GM18502 (cell line): ENCODE measurements at regions not wholly inside any gene's neighbourhood (a gene's known extent, or its start where the extent isn't known, plus 50 kb on each side); places are given as distances from the start of the nearest gene placed in this dataset.
"Not testable (repeated sequence)": the region's sequence is repeated elsewhere in the genome, so short reads cannot be mapped to it uniquely, and the experiment has no call there.

ENCODE experiments used
- ATAC-seq: cut with Tn5 transposase; IDR thresholded peaks from one replicate; pipeline ENCODE4 v1.9.1; 2021; ENCODE audit warnings: mild to moderate bottlenecking; ENCODE audit not compliant: unreplicated experiment, poor library complexity

DNA sequence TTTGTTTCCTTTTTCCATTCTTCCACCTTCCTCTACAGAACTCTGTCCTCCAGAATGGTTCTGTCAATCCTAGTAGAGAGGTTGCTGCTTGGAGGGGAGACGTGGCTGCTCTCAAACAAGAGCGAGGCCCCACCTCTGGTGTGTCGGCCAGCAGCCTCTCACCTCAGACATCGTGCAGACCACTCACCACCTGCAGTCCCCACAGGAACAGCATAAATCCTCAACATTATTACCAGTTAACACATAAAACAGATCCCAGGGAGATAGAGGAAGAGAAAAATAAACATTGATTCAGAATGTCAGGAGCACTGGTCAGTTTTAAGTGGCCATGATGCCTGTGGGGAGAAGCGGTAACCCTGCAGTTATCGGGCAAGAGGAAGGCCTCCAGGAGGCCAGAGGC is 485.9 kb upstream of the DPP6 start:
- ATAC-seq, result no peak

DNA sequence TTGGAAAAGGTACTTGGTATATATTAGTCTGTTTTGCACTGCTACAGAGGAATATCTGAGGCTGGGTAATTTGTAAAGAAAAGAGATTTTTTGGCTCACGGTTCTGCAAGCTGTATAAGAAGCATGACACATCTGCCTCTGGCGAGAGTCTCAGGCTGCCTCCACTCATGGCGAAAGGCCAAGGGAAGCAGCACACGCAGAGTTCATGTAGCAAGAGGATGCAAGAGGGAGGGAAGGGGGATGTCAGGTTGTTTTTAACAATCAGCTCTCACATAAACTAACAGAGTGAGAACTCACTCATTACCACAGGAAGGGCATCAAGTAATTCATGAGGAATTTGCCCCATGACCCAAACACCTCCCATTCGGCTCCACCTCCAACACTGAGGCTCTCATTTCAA is 484.8 kb upstream of the DPP6 start:
- ATAC-seq, result no peak

DNA sequence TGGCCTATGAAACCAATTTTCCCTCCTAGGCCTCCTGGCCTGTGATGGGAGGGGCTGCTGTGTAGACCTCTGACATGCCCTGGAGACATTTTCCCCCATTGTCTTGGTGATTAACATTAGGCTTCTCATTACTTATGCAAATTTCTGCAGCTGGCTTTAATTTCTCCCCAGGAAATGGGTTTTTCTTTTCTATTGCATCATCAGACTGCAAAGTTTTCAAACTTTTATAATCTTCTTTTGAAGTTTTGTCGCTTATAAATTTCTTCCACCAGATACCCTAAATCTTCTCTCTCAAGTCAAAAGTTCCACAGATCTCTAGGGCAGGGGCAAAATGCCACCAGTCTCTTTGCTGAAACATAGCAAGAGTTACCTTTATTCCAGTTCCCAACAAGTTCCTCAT is 482.7 kb upstream of the DPP6 start:
- not testable (repeated sequence) for ATAC-seq

DNA sequence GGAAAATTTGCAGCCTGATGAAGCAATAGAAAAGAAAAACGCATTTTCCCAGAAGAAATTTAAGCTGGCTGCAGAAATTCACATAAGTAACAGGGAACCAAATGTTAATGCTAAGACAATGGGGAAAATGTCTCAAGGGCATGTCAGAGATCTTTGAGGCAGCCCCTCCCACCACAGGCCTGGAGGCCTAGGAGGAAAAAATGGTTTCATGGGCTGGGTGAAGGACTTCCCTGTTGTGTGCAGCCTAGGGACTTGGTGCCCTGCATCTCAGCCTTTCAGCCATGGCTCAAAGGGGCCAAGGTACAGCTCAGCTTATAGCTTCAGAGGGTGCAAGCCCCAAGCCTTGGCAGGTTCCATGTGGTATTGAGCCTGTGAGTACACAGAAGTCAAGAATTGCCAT is 476.1 kb upstream of the DPP6 start:
- ATAC-seq, result no peak

DNA sequence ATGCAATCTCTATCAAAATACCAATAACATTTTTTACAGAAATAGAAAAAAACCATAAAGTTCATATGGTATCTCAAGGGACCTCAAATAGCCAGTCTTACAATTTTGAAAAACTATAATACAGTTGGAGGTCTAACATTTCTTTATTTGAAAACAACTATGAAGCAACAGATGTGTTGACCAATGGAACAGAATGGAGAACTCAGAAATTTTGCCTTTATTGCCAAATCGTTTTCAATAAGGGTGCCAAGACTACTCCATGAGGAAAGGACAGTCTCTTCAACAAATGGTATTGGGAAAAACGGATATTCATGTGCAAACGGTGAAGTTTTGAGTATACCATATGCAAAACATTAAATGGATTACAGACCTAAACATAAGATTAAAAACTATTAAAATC is 470.8 kb upstream of the DPP6 start:
- ATAC-seq, result no peak

DNA sequence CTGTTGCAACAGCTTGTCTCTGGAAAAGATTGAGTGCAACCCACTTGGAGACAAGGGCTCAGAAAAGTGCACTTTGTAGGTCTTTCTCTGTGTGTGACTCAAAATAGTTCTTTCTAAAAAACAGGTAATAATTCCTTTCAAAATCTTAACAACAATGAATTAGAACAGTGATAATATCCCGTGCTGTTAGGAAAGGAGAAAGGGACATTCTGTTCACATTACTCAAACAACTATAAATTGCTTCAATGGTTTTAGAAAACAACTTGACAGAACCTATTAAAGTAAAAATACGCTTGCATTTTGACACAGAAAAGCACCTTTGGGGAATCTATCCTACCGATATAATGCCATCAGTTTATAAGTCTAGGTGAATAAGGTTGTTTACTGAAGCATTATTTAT is 468.1 kb upstream of the DPP6 start:
- ATAC-seq, result no peak

DNA sequence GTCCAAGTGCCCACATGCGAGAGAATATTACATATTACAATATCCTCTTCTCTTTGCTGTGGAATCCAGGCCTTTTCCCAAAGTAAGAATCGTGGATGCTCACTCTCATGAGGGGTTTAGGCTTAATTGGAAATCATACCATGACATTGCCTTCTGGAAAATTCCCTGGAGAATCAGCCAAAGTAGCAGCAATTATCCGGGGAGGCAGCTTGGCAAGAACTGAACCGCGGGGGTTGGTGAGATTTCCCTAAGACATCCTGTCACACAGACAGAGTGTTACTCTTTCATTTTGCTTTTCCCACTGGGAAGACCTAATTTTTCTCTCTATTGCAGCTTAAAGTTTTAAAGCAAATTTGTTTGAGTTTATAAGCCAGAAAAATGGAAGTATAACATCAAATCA is 463.6 kb upstream of the DPP6 start:
- ATAC-seq, result no peak

DNA sequence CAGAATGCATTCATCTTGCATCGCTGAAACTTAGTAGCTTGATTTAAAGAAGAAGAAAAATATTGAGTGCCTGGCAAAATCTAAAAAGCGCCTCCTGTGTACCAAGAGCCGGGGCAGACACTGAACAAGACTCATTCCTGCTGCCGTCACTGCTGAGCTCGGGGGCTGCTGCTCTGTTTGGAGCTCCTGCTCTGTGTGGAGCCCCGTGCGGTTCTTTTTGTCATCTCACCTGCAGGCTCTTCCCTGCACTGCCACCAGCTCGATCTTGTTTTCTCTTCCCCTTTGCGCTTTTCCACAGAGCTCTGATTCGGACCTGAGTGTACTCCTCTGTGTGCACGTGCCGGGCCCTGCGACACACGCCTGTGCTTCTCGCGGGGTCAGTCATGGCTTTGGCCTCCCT is 462.1 kb upstream of the DPP6 start:
- ATAC-seq, result no peak

DNA sequence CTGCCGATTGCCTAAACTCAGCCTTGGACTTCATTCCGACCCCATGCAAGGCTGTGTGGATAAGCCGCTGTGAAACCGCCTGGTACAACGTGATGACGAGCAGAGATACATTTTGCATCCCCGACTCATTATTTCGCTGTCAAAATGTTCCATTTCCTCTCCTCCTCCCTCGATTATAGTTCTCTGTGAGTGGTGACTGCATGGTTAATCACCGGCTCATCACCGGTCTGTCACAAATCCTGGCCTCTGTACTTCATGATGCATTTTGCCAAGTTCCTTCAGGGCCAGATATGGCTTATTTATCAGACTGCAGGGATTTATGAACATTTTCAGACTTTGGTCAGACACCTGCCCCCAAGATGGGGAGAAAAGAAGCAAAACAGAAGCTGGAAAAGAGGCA is 461.6 kb upstream of the DPP6 start:
- no peak for ATAC-seq

DNA sequence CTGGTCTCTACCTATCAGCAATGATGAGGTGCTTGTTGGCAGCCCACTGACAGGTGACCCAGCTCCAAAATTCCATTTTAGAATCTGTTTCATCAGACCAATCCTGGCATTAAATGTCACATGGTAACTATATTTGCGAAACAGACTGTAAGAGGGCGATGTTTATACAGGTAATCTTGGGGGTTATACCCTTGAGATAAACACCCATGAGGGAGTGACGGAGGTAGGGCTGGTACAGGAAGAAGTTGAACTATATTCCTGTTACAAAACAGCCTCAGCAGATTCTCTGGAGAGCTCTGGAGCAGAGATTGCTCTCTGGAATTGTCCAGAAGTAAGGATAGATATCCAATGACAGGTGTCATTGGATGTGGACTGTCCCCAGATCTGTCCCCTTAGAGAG is 444.8 kb upstream of the DPP6 start:
- ATAC-seq, result no peak

DNA sequence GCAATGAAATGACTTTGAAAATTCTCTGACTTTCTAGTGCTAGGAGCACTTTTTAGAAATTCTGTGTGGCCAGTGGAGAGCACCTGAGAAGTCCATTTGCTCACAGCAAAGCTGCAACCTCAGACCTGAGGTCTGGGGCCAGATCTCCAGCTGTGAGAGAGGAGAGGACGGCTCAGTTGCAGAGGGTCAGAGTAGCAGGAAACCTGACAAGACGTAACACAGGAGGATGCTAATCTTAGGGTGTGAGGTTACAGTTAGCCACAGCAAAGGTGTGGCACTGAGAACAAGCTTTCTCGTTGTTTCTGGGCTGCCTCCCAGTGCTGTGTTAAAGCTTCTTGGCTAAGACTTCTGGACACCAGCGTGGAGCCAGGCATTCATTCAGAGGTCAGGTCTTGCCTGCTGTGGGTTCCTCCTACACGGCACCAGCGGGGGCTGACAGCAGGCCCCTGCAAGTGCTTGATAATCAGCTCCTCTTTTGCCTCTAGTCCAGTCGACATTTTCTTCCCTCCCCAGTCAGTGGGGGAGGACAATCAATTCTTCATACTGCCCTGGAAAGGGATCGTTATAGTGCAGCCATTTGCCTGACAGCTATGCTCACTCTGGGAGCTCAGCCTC is 435.4 kb upstream of the DPP6 start:
- ATAC-seq, result no peak

DNA sequence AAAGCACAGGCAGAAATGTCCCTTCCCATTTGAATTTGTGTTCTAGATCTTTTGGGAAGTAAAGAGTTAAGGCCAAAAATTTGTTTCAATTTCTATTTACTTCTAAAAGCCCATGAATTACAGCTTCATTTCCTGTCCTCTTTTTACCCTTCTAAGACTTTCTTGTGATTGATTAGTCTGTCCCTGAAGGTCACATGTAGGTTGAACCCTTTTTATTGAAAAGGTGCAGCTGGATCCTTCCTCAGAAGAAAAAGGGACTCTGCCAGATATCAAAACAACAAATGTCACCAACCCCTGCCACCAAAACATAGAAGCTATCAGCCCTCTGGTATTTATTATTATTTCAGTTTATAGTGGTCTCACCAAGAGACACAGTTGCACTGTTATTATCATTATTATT is 424.9 kb upstream of the DPP6 start:
- no peak for ATAC-seq

DNA sequence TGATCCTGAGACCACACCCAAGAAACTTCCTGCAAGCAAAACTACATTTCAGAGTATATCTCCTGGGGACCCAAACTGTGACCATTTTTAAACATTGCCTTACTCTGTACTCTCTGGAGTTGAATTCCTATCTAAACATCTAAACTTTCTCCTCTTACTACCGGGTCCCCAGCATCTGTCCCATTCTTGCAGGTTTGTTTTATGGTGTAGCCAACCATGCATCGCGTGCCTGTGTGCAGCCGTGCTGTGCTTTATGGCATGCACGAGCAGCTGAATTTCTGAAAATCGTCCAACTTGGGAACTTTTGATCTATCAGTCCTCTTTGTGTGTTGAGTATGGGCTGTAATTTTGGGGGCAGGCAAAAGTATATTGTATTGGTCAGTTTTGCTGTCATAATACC is 423.8 kb upstream of the DPP6 start:
- no peak for ATAC-seq

DNA sequence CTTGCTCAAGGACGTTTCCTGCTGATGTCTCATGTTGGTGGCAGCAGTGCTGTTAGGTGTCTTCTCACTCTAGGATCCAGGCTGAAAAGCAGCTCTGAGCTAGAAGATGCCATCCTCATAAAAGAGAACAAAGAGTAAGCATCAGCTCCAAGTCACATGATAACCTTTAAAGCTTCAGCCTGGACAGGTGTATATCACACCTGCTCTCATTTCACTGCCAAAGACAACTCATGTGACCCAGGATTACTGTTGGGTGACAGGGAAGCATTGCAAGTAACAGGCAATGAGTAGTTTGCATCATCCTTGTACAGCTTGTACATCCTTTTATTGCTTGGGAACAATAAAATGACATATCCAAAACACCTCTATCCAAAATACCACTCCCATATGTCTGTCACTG is 423.4 kb upstream of the DPP6 start:
- no peak for ATAC-seq

DNA sequence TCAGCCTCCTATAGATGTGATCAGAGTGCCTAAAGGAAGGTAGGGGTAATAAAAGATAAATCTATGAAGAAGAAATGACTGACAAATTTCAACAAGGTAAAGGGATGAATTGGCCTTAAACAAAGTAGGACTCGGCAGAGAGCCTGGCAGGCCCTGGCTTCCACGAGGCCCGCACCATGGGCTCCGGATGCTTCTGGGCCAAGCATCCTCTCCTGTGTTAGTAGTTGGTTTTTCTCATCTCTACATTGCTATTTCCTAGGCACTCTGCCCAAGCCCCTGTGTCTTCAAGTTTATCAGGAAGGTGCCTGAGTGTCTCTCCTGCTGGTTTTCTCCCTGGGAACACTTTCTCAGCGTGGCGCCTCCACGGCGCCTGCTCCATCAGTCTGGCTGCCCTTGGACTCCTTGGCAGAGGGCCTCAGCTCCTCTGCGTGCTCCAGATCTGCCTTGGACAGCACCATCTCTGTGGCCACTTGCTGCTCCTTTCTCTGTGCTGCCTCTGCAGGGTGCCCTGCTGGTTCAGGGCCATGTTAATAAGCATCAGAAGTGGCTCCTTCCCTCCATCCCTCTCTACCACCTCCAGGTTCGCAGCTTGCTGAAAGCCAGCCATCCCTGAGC is 413.3 kb upstream of the DPP6 start:
- ATAC-seq, result no peak

DNA sequence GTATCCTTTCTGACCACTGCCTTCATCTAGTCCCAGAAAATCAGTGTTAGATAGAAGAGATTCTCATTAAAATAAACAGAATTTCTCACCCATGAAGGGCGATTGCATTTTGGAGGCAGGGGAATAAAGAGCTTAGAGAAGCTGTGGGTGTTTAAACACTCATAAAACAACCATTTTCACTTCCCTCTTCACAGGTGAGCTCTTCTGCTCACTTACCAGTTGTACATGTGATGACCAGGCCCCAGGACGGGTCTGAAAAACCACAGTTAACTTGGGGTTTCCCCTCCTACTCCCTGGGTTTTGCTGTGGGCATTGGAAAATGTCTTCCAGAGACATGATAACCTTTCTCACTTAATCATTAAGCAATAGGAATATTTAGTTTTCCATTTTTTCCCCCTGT is 411.6 kb upstream of the DPP6 start:
- no peak for ATAC-seq

DNA sequence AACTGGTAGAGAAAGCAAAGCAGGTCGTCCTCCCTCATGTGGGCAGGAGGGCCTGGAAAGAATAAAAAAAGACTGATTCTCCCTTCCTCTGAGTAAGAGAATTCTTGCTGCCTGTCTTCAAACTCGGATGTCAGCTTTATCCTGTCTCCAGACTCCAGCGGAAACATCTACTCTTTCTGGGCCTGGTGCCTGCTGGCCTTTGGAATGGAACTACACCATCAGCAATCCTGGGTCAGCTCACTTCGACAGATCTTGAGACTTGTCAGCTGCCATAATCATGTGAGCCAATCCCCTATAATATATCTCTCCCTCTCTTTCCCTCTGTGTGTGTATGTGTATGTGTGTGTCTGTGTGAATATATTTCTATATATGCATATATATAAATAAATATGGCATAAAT is 411.0 kb upstream of the DPP6 start:
- ATAC-seq, result no peak

DNA sequence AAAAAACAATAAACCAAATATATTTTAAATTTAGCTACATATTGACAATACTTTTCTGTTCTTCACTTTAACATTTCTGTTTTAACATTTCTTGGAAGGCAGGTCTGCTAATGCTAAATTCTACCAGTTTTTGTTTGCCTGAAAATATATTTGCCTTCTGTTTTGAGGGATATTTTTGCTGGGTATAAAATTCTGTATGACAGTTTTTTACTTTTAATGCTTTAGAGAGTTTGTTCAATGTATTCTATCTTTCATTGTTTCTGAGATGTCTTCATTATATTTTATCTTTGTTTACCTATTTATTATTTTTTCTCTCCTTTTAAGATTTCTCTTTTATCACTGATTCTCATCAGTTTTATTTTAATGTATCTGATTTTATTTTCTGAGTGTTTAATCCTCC is 409.2 kb upstream of the DPP6 start:
- ATAC-seq, result no peak

DNA sequence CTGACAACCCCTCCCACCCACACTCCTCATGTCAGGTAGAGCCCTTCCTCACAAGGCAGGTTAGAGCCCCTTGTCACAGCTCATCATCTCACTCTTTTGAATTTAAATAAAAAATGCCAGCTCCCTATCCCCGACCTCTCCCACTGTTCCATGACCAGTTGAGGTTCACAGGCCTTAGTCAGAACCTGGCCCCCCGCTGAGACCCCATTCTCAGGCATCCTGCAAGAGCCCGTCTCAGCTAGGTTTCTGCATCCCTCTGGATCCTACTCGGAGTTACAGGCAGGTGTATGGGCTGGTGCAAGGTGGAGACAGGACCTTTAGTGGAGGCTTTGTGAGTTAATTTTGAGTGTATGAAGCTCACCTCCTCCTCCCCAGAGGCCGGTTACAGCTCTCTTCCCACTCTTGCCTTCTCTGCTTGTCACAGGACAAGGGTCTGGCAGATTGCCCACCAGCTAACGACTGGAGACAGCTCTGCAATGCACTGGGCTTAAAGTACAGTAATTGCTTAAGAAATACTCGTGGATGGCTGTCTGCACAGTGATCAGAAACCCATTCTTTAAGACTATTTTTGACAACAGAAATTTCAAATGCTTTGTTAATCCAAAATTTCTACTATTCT is 394.9 kb upstream of the DPP6 start:
- no peak for ATAC-seq

DNA sequence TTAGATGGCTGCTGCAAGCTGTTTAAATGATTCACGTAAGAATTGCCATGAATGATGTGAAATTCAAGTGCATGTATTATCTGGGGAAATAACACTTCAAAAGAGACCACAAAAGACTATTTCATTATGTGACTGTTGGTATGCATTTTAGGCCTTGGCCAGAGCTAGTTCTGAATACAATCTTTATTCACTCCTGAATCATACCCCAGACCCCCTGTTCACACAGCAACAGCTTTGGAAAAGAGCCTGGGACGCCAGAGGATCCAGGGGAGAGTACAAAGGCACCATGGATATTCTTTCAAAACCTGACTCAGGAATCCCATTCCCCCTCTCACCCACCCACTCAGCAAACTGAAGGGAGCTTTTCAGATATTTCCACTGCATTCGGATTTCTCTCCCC is 377.1 kb upstream of the DPP6 start:
- ATAC-seq, result no peak

DNA sequence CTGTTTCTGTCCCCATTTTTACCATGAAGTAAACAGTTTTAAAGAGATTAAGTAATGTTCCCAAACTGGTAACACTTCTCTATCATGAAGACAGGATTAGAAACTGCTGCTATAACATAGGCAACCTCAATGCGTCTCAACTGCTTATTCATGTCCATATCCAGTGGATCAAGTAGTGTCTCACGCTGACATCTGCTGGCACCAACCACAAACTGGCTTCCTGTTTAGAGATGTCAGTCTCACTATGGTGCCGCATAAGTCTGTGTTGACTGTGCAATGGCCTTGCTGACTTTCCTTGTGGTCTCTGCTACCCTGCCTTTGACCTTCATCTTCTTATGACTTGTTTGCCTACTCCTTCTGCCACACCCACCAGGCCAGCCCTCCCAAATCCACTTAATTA is 369.6 kb upstream of the DPP6 start:
- ATAC-seq, result no peak

DNA sequence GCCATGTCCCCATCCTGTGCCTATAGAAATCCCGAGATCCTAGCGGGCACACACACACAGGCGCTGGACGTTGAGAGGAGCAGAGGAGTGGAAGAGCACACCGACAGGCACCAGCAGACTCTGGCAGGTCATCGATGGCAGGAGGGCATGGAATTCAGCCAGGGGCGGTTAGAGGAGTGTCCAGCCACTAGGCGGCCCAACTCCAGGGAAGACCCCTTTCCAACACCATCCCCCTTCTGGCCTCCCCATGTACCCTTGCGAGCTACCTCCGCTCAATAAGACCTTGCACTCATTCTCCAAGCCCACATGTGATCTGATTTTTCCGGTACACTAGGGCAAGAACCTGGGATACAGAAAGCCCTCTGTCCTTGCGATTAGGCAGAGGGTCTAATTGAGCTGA is 356.0 kb upstream of the DPP6 start:
- ATAC-seq, result no peak
